Colon (tissue), 2 donors: ENCODE measurements at regions not wholly inside any gene's neighbourhood (a gene's known extent, or its start where the extent isn't known, plus 50 kb on each side); places are given as distances from the start of the nearest gene placed in this dataset.

ENCODE experiments used
- FAIRE-seq: peaks from 2 replicates; lab custom pipeline; 2012; peaks lifted over from hg19 to GRCh38; lab: Jason Lieb, UNC
- donor health status: control.
- donor health status: control.

DNA sequence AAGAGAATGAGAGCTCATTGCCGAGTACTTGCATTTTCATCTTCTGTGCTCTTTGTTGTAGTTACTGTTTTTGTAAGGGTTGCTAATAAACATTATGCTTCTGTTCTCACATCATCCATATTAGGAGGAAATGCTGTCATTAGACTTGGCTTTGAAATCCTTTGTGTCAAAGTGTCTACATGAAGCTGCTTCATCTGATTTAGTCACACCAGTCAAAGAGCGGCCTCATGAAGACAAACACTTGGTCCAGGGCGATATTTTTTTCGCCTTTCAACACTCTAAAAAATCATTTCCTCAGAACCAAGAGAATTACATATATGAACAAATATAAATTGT is 105.0 kb downstream of the SPRY2 start:
- no peak for FAIRE-seq

DNA sequence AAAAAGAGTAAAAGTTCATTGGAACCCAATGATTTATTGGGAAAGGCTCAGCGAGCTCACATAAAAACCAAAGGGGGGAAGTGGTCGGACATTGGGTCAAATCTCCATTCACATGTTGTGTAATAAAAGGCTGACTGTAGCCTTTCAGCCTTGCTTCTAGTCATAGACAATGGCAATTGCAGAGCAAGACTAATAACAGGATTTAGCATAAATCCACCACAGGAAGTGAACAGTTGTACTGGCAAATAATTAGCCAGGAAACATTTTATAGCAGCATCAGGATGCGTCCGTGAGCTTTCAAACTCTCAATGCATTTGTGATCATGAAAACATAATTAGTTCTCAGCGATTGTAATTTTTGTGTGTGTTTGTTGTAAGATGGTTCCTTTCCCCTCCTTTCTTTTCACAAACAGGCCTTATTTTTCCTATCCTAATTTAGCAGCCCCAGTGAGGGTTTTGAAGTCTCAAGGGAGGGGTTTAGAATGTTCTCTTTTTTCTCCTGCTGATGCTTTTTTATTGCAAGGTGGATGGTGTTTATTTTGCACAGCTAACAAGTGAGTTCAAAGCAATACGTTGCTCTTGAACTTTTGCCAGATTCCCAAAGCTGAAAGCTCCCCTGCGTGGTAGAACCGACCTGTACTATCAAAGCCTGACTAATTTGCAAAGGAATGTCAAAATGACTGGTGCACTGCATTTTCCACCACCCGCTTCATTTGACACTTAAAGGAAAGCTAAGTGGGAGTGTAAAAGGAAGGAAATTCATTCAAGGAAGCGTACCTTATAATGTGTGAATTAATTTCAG is 105.6 kb downstream of the SPRY2 start:
- no peak for FAIRE-seq

DNA sequence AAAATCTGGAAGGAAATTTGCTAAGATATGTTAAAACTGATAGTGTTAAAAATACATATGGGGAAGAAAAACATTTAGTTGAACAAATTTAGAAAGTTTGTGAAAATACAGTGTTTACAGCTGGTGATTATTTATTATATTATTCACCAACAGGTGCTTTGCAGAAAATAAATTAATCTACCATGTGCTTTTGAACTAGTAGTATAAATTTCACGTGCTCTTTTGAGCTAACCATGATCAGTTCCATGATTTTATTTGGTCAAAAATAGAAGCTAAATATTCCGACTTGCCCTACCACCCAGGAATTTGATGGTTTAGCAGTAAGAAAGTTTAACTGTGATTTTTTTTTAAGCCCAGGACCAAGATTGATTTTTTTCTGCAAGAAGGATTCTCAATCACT is 113.3 kb downstream of the SPRY2 start:
- no peak for FAIRE-seq

DNA sequence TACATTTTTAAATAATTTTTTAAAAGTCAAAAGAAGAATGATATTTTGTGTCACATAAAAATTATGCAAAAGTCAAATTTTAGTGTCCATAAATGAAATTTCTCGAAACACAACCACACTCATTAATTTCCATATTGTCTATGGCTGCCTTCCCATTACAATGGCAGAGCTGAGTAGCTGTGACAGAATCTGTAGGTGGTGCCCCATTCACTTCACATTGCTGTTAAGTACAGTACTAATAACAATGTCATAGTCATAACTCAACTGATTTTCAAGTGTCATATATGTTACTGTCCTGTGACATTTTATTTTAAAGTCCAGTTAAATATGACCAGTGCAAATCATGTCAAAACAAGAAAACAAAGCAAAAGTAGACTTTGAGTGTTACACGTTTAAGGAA is 114.3 kb downstream of the SPRY2 start:
- FAIRE-seq: no peak

DNA sequence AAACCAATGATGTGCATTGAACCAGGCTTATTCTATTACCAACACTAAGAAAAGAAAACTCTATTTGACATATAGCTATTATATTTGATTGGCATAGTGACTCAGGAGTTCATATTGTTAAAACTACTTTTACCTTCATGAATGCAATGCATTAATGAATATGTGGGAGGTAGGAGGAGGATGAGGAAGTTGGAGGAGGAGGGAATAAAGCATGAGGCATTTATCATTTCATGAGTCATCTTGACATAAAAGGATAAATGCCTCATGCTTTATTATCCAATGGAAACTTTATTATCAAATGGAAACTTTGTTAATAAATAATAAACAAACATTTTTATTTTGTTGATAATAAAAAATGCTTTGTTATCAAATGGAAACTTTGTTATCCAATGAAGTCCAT is 116.5 kb downstream of the SPRY2 start:
- no peak for FAIRE-seq

DNA sequence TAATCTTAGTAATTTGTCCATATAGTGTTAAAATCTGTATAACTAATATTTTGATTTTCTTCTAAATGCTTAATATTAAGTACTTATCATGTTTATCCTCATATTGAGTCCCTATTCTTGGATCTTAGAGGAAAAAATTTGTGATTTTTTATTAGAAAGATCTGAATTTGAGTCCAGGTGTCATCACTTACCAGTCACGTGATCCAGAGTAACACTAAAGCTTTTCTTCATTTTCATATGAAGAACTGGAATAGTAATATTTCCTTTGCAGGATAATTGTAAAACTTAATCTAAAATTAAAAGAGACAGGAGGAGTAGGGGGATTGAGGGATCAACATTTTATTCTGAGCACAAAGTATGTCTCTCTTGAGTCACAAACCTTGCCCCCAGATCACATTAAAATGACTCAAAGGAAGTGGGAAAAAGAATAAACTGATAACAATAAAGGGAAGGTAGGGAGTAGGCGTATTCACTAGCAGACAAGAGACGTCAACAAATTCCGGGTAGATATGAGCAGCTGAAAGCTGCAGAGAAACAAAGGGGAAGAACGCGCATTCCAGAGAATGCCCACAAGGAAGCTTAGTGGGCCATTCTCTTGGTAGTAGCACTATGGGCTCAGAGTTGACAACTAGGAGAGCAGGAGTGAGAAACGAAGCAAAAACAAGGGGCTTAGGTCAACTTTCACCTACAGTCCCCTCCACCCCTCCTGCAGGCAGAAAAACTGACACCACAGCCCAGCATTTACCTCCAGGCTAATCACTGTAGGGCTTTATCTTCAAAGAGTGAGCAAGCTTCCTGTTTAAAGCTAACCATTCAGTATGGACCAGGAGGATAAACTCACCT is 123.1 kb downstream of the SPRY2 start:
- FAIRE-seq: no peak

DNA sequence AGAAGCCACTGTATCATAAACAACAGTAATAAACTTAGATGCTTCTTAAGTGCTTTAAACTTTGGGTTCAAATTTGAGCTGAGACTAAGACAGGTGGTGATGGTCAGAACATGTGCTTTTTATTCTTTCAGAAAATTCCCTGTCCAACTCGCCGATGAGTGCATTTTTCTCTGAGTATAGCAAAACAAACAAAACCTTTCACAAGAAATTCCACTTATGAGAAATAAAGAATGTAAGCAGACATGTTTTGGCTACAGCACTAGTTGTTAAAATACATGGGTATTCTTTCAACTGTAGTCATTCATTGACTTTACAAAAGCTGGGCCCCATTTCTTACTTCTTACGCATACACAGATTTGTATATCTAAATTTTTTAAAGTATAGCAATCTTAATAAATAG is 125.6 kb downstream of the SPRY2 start:
- no peak for FAIRE-seq

DNA sequence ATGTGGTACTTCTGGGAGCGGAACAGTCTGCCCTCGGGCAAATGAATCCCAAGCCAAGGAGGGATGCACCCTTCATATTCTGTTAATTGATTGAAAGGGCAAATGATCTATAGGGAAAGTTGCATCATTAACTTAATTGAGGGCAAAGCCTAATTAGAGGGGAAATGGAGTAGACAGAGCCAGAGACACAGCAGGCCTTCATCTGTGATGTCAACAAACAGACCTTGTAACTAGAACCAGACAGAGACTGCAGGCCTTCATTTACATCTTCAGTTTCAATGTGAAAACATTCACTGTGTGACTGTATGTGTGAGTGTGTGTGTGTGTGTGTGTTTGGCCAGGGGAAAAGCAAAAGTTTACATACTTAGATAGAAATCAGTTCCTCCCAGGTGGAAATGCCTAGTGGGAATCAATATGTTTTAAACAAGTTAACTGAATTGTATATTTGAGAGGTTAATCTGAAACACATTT is 126.4 kb downstream of the SPRY2 start:
- FAIRE-seq: no peak

DNA sequence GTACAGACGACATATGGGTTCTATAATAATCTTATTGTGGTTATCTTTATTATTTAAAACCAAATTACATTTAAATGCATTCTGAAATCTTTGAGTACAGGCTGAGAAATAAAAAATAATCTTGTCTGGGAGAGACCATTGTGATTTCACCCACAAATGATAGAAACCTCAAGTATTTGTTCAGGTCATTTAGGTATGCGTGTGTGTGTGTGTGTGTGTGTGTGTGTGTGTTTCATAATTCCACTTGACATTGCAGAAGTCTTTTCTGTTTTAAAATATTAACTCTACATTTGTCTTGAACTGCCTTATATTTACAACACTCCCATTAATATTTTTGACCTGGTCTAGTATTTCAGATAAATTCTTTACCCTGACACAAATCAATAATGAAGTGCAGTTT is 126.9 kb downstream of the SPRY2 start:
- FAIRE-seq: no peak

DNA sequence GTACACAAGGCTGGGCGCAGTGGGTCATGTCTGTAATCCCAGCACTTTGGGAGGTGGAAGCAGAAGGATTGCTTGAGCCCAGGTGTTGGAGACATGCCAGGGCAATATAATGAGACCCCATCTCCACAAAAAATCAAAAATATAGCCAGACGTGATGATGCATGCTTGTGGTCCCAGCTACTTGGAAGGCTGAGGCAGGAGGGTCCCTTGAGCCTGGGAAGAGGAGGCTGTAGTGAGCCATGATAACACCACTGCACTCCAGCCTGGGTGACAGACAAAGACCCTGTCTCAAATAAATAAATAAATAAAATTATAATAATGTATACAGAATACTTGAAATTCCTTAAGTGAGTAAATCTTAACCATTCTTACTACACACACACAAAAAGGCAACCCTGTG is 127.7 kb downstream of the SPRY2 start:
- FAIRE-seq: no peak

DNA sequence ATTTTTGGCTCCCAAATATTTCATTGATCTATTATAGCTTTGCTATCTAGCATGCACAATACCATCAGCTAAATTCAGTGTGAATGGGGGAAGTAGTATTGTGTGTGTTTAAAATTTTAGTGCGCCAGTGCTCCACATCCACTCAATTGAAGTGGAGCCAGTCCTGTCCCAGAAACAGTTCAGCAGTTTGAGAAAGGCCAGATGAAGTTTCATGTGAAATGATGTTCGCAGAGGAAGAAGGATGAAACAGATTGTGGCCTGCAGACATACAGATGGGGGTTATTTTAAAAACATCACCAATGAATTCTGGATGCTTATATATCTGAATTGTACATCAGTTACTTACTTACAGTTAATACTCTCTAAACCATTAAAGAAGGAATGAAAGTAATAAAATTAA is 129.4 kb downstream of the SPRY2 start:
- no peak for FAIRE-seq

DNA sequence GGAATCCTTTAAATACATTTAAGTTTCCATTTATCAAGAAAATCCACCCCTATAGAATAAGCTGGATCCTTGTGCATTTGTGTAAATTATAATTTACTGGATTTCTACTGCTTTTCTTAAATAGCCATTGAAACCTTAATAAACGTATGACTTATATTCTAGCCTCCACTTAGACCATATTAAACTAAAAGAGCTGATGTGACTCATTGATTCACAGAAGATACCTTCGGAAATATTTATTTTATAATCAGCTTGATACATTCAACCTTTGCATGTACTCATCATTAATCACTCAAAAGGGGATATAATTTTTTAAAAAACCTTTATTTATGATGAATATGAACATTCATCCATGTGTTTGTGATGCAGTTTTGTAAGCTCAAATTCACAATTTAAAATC is 136.3 kb downstream of the SPRY2 start:
- FAIRE-seq: no peak

DNA sequence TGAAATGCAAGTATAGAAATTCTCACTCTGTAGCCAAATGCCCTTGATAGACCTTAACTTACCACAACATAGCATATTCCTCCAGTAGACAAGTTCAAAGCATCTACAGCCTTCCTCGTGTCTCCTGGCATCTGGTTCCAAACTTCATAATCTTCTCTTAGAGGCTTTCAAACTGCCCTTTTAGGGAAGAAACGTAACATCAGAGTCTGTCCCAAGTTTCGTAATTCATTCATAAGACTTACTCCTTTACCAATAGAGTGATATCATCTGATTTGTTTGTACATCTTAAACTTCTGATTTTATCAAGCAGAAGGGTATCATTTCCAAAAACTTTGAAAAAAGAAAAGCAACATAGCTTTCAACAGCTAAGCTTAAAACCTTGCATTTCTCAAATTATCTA is 137.4 kb downstream of the SPRY2 start:
- no peak for FAIRE-seq

DNA sequence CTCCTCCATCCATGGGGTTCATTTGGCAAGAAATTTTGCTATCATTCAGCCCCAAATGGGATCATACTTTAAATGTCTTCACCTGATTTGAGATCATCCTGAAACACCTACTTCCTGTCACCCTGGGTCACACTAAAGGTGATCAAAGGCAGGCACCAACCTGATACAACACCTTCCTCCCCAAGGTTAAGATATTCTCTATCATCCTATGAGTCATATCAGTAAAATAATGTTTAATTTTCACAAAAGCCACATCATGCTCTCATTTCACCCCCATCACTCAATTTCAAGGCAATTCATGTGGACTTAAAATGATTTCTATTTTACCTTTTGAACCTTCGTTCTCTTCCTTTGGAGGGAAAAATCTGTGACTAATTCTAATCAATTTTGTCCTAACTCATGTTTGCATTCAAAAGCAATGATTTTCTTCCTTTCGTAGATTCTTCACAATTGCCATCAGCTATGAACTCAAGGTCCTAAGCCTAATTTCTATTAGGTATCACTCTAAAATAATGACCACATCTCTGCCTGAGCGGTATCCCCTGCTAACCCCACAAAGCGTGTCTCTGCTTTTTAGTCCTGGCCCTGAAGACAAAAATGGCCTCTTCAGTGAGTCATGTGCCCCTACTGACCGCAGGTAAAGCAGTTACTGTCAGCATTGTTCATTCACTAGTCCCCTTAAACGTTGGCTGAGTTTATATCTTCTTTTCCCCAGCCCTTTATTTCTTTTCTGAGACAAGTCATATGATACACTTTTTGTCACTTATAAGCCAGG is 139.0 kb downstream of the SPRY2 start:
- no peak for FAIRE-seq

DNA sequence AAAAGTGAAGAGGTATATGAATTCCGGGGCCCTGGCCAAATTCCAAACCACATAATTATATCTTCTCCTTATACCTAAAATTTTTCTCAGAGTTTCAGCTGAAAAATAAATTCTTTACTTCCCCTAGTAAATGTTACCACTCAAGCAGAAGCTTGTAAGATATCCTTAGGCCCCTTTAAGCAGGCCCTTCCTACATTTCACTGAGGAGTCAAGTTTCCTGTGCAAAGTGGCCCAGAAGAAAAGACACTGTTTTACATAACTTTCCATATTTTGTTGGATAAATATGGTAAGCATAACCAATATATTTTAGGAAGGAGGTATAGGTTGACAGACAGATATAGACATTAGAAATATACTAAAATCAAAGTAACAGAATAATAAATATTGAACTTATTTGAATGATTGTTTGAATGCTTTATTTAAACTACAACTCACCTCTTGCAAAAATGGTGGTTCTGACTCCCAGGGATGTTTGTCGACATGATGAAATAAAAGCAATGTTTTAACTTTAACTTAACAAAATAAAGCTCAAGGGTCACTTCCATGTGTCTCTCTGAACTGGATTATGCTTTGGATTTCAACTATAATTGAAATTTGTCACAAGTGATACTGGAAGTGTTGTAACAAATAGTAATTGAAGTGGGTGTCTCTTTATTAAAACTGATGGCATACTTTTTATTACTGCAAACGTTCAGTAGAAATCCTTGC is 141.2 kb downstream of the SPRY2 start:
- no peak for FAIRE-seq

DNA sequence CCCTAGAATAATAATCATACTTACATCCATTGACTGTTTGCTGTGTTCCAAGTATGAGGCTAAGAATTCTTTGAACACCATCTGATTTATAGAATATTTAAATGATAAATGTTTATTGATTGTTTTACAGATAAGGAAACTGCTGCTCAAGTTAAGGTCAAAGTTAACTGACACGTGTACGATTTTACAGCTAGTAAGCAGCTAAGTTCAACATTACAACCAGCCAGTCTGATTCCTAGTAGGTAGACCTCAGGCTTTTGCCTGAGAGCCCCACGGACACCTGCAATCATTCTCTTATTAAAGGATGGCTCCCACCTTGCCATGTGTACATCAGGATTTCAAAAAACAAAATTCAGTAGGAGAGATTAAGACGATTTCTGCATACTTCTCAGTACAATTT is 141.9 kb downstream of the SPRY2 start:
- FAIRE-seq: no peak

DNA sequence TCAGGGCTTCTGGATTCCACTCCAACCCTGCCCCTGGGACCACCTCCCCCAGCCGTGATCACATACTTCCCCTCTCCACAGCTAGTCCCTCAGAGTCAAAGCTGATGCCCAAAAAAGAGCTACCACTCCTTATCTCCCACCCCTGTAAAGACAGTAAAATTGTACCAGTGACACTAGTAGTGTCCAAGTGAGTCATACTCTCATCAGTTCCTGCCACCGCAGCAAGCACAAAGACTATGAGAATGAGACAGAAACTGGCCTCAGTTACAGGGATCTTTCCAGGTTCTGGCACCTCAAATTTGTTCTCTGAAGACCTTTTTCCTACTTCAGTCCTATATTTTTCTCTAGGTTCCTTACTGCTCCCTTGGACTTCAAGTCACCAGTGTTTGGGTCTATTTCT is 144.2 kb downstream of the SPRY2 start:
- no peak for FAIRE-seq

DNA sequence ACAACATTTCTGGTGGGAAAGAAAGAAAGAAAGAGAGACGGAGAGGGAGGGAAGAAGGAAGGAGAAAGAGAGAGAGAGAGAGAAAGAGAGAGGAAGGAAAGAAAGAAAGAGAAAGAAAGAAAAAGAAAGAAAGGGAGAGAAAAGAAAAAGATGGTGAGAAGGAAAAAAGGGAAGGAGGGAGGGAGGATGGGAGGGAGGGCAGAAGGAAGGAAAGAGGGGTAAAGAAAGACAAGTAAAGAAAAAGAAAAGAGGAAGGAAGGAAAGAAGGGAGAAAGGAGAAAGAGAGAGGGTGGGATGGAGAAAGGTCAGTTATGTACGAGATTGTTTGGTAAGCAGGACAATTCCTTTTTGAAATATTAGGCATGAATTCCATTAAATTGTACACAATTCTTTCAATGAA is 145.3 kb downstream of the SPRY2 start:
- no peak for FAIRE-seq

DNA sequence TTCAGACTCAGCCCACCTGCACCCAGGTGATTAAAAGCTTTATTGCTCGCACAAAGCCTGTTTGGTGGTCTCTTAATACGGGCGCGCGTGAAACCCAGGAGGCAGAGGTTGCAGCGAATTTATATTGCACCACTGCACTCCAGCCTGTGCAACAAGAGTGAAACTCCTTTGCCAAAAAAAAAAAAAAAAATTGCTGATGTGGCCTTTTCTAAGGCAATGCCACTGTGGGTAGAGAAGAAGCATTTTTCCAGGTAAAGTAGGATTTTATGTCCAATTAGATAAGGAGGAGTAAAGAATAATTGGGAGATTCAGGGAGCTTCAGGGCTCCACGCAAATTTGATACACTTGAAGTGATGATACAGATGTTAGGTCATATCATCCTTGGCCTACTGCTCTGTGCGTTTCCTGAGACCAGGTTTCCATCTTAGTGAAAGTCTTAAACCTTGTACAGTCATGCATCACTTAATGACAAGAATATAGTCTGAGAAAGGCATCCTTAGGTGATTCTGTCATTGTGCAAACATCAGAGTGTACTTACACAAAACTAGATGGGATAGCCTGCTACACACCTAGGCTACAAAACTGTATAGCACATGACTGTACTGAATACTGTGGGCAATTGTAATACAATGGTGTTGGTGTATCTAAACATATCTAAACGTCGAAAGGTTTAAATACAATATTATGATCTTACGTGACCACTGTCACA is 150.9 kb downstream of the SPRY2 start:
- FAIRE-seq: no peak

DNA sequence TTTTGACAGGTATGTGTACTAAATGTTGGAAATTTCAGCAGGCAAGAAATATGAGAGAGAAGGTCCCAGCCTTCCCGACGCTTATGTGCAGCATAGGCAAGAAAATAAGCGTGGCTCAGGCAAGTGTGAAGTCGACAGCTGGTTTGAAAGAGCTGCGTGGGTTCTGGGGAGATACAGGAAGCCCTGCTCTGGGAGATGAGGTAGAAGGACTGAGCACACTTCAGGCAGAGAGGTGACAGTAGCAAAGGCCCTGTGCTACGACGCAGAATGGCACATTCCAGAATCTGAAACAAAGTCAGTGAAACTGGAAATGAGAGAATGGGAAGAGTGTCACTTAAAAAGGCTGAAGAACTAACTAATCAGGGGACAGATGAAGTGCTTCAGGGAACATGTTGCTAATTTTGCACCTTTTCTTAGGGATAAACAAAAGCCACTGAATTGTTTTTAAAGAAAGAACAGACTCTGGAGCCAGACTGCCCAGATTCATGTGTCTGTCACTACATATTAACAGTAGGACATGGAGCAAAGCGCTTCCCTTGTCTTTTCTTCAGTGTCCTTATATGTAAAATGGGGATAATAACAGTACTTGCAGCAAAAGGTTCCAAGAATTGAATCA is 160.1 kb downstream of the SPRY2 start:
- FAIRE-seq: no peak

DNA sequence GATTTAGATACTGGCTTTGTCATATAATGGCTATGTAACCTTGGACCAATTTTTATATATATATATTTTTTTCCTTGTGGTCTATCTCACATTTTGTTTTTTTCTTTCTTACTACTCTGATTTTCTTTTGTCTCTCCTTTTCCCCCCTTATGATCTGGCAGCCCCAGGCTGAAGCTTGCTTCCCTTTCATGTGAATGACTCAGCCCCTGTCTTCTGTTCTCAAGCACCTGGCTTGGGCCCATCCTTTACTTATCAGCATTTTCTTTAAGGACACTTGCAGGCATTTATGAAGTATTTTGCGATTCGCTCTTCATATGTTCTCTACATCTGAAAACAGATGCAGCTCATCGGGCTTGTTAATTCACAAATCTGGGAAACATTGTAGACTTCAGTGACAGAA is 163.6 kb downstream of the SPRY2 start:
- no peak for FAIRE-seq
